ENCODE measurements at regions not wholly inside any gene's neighbourhood (a gene's known extent, or its start where the extent isn't known, plus 50 kb on each side); places are given as distances from the start of the nearest gene placed in this dataset.

DNA sequence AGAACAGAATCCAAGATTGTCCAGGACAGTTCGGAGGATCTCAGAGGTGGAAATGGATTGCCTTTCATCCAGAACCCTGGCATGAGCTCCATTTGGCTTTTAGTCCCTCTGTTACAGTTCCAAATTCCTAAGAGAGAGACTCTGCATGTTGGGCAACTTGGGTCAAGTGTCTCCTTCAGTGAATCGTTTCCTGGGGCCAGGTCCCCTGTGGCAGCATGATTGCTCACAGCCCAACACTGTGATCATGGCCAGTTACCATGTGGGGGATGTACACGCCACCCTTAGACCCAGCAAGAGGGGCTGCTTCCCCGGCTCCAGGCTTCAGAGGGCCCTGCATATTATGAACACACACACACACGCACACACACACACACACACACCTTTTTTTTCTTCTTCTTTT, 118.6 kb upstream of the GLI2 start (continued):
- no peak for TF ChIP-seq ZNF462 (CRISPR knock-in tag; IDR thresholded peaks at IDR 0.05)
- TF ChIP-seq, protein P1, sequence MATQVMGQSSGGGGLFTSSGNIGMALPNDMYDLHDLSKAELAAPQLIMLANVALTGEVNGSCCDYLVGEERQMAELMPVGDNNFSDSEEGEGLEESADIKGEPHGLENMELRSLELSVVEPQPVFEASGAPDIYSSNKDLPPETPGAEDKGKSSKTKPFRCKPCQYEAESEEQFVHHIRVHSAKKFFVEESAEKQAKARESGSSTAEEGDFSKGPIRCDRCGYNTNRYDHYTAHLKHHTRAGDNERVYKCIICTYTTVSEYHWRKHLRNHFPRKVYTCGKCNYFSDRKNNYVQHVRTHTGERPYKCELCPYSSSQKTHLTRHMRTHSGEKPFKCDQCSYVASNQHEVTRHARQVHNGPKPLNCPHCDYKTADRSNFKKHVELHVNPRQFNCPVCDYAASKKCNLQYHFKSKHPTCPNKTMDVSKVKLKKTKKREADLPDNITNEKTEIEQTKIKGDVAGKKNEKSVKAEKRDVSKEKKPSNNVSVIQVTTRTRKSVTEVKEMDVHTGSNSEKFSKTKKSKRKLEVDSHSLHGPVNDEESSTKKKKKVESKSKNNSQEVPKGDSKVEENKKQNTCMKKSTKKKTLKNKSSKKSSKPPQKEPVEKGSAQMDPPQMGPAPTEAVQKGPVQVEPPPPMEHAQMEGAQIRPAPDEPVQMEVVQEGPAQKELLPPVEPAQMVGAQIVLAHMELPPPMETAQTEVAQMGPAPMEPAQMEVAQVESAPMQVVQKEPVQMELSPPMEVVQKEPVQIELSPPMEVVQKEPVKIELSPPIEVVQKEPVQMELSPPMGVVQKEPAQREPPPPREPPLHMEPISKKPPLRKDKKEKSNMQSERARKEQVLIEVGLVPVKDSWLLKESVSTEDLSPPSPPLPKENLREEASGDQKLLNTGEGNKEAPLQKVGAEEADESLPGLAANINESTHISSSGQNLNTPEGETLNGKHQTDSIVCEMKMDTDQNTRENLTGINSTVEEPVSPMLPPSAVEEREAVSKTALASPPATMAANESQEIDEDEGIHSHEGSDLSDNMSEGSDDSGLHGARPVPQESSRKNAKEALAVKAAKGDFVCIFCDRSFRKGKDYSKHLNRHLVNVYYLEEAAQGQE (IDR thresholded peaks at IDR 0.05; ENCODE audit: unreplicated experiment), result no peak
- TF ChIP-seq, protein P2, sequence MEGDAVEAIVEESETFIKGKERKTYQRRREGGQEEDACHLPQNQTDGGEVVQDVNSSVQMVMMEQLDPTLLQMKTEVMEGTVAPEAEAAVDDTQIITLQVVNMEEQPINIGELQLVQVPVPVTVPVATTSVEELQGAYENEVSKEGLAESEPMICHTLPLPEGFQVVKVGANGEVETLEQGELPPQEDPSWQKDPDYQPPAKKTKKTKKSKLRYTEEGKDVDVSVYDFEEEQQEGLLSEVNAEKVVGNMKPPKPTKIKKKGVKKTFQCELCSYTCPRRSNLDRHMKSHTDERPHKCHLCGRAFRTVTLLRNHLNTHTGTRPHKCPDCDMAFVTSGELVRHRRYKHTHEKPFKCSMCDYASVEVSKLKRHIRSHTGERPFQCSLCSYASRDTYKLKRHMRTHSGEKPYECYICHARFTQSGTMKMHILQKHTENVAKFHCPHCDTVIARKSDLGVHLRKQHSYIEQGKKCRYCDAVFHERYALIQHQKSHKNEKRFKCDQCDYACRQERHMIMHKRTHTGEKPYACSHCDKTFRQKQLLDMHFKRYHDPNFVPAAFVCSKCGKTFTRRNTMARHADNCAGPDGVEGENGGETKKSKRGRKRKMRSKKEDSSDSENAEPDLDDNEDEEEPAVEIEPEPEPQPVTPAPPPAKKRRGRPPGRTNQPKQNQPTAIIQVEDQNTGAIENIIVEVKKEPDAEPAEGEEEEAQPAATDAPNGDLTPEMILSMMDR (conservative IDR thresholded peaks at IDR 0.05; ENCODE audit: low read depth in 2 of 2), result no peak
- TF ChIP-seq JUNB (IDR thresholded peaks at IDR 0.05; ENCODE audit: unreplicated experiment), result no peak
